Inferior parietal cortex (tissue), 1 donor: ENCODE measurements at regions not wholly inside any gene's neighbourhood (a gene's known extent, or its start where the extent isn't known, plus 50 kb on each side); places are given as distances from the start of the nearest gene placed in this dataset.
A peak's percentile ranks its signal among the peaks of the same experiment; 100 is the strongest.
"Not testable (repeated sequence)": the region's sequence is repeated elsewhere in the genome, so short reads cannot be mapped to it uniquely, and the experiment has no call there.

Source experiments
- DNase-seq: peaks from one replicate; pipeline ENCODE4 v3.0.0-alpha.2; 2016; ENCODE audit errors: extremely low spot score

GRCh38 chr21:35801391-35801790 is 258.9 kb downstream of the SETD4 start:
- DNase-seq: no peak

GRCh38 chr21:35800796-35801385 is 259.4 kb downstream of the SETD4 start:
- DNase-seq: not testable (repeated sequence)

GRCh38 chr21:35796844-35797243 is 263.5 kb downstream of the SETD4 start:
- peak; percentile 11 for DNase-seq

- not testable (repeated sequence) for DNase-seq
Measured at GRCh38 chr21:35794527-35794926, 265.8 kb downstream of the SETD4 start.

- DNase-seq: no peak
Measured at GRCh38 chr21:35792569-35793305, 267.6 kb downstream of the SETD4 start.

GRCh38 chr21:35791541-35792325 is 268.6 kb downstream of the SETD4 start:
- no peak for DNase-seq

GRCh38 chr21:35783721-35784120 is 276.6 kb downstream of the SETD4 start:
- DNase-seq: no peak

GRCh38 chr21:35782667-35783066 is 277.7 kb downstream of the SETD4 start:
- no peak for DNase-seq

GRCh38 chr21:35780983-35781382 is 279.3 kb downstream of the SETD4 start:
- DNase-seq: no peak

- no peak for DNase-seq
Measured at GRCh38 chr21:35779690-35780570, 280.4 kb downstream of the SETD4 start.

GRCh38 chr21:35779167-35779566 is 281.2 kb downstream of the SETD4 start:
- no peak for DNase-seq

GRCh38 chr21:35777081-35777480 is 283.2 kb downstream of the SETD4 start:
- no peak for DNase-seq

GRCh38 chr21:35775778-35776544 is 284.4 kb downstream of the SETD4 start:
- no peak for DNase-seq

GRCh38 chr21:35770101-35770945 is 290.0 kb downstream of the SETD4 start:
- DNase-seq: no peak

- no peak for DNase-seq
Measured at GRCh38 chr21:35768187-35768586, 292.1 kb downstream of the SETD4 start.

- no peak for DNase-seq
Measured at GRCh38 chr21:35764586-35764985, 295.7 kb downstream of the SETD4 start.

GRCh38 chr21:35764077-35764476 is 296.2 kb downstream of the SETD4 start:
- no peak for DNase-seq

GRCh38 chr21:35754583-35754982 is 305.7 kb downstream of the SETD4 start:
- no peak for DNase-seq

- no peak for DNase-seq
Measured at GRCh38 chr21:35753308-35753707, 307.0 kb downstream of the SETD4 start.

GRCh38 chr21:35751171-35751570 is 309.2 kb downstream of the SETD4 start:
- DNase-seq: no peak
